GM12864 (cell line): ENCODE measurements at regions not wholly inside any gene's neighbourhood (a gene's known extent, or its start where the extent isn't known, plus 50 kb on each side); places are given as distances from the start of the nearest gene placed in this dataset.
"Not testable (repeated sequence)": the region's sequence is repeated elsewhere in the genome, so short reads cannot be mapped to it uniquely, and the experiment has no call there.

Experiments
- DNase-seq: peaks from one replicate; pipeline ENCODE4 v3.0.0-alpha.2; 2011; ENCODE audit warnings: low read depth
- H3K4me3 ChIP-seq: 2 replicates; pipeline ENCODE4 v1.5.1; 2011; ENCODE audit warnings: mild to moderate bottlenecking, low read depth, low read length, control low read depth
- TF ChIP-seq, protein P1 (sequence below): IDR thresholded peaks from 2 replicates; pipeline ENCODE4 v1.5.1; 2011; ENCODE audit warnings: low read depth, mild to moderate bottlenecking, moderate library complexity, low read length, control low read depth, inconsistent platforms; ENCODE audit errors: missing control alignments

DNA sequence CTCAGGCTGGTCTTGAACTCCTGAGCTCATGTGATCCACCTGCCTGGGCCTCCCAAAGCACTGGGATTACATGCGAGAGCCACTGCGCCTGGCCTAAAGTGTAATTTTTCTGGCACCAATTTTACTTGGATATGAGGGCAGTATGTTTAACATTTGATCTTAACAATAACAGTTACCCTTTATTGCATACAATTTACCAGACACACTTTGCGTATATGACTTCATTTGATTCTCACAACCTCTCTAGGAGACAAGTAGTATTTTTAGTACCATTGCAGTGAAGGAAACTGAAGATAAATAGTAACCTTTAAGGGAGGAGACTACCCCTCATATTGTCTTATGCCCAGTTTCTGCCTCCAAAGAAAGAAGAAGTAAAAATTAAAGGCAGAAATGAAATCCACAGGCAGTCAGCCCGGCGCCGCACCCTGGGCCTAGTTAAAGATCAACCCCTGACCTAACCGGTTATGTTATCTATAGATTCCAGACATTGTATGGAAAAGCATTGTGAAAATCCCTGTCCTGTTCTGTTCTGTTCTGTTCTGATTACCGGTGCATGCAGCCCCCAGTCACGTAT, 54.0 kb downstream of the CYP26A1 start:
- not testable (repeated sequence) for DNase-seq, H3K4me3 ChIP-seq

DNA sequence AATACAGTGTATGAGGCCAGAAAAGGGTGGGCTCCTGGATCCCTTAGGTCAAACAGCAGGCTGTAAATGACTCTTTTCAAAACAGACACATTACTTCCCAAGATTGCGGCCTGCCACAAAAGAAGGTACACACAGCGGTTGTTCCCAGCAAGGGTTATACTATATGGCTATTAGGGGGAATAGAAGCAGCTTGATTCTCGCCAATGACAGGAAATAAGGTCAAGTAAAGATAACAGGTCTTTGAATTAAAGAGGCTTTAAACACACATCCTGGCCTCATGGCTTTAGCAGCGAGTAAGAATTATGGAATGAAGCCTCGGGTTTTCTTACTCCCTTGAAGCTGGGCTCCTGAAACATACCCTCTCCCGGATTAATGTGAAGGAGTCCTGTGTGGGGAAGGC, 58.3 kb downstream of the CYP26A1 start:
- TF ChIP-seq, protein P1, sequence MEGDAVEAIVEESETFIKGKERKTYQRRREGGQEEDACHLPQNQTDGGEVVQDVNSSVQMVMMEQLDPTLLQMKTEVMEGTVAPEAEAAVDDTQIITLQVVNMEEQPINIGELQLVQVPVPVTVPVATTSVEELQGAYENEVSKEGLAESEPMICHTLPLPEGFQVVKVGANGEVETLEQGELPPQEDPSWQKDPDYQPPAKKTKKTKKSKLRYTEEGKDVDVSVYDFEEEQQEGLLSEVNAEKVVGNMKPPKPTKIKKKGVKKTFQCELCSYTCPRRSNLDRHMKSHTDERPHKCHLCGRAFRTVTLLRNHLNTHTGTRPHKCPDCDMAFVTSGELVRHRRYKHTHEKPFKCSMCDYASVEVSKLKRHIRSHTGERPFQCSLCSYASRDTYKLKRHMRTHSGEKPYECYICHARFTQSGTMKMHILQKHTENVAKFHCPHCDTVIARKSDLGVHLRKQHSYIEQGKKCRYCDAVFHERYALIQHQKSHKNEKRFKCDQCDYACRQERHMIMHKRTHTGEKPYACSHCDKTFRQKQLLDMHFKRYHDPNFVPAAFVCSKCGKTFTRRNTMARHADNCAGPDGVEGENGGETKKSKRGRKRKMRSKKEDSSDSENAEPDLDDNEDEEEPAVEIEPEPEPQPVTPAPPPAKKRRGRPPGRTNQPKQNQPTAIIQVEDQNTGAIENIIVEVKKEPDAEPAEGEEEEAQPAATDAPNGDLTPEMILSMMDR = no peak
- no peak for DNase-seq

DNA sequence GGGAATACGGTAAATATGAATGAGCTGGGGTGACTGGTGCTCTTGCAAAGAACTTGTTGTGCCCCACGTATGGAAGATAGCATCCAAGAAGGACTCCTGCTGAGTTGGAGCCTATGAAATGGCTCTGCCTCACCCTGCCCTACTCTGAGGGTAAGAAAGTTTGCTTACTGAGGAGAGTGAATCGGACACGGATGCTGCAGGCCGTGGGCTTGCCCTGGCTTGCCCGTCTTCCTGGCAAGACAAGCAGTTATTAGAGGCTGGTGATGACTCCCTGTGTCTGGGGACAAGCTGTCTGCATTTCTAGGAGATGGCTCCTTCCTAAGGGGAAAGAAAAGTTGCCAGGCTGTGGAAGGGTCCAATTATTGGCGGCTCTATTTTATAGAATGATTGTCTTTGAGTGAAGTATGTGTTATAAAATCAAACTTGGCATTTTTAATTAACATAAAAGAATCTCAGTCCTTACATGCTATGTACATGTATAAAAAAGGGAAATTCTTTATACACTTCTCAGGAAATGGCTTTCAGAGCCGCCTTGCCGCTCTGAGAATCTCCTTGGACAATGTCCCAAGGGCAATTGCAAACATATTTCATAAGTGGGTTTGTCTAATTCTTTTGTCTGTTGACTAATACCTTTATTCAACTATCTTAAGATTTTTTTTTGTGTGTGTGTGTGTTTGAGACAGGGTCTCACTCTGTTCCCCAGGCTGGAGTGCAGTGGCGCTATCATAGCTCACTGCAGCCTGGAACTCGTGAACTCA, 64.6 kb downstream of the CYP26A1 start:
- TF ChIP-seq, protein P1 = no peak
- DNase-seq = no peak
- no peak overlapping the region for H3K4me3 ChIP-seq

More for the DNA sequence above, 58.3 kb downstream of the CYP26A1 start:
- no peak overlapping the region for H3K4me3 ChIP-seq

DNA sequence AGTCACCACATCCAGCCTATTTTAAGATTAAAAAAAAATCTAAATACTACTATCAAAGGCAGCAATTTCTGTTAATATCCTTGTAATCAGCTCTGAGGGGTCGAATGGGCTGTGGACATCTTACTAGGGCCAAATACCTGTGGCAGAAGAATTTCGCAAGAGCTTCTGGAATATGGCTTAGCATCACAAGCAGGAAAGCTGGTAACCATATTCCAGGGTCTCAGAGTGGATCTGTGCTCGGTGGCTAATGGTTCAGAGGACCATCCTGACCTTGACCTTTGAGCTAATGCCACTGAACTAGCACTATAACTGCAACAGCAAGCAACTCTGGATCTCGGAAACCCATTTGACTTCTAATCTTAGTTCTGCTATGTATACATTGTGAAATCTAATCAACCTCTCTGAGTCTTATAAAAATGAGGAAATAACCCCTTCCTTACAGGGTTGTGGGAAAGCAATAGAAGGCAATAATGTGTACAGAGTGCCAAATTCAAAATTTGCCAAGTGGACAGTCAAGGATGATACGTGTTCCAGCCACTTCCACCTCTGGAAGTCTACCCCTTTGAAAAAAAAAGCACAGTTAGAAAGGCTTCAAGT, 65.5 kb downstream of the CYP26A1 start:
- TF ChIP-seq, protein P1 = no peak
- DNase-seq = no peak

DNA sequence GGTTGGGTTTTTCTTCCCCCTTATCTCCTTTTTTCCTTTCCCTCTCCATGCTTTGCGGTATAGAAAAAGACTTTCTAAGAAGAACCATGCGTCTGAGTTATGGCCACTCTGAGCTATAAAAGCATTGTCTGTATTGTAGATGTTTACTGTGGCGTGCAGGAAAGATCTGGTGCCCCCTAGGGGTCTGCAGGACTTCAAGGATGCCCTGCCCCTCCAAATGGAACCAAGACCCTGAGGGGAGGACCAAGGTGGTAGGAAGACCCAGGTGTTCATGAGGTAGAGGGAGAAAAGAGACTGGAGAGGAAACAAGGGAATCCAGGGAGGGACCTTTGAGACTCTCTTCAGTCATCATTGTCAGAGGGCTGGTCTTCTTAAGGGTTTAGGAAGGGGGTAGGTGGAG, 68.8 kb downstream of the CYP26A1 start:
- DNase-seq = no peak
- TF ChIP-seq, protein P1 = peak; percentile 12
- H3K4me3 ChIP-seq = no peak overlapping the region

More for the DNA sequence above, 65.5 kb downstream of the CYP26A1 start:
- no peak overlapping the region for H3K4me3 ChIP-seq

DNA sequence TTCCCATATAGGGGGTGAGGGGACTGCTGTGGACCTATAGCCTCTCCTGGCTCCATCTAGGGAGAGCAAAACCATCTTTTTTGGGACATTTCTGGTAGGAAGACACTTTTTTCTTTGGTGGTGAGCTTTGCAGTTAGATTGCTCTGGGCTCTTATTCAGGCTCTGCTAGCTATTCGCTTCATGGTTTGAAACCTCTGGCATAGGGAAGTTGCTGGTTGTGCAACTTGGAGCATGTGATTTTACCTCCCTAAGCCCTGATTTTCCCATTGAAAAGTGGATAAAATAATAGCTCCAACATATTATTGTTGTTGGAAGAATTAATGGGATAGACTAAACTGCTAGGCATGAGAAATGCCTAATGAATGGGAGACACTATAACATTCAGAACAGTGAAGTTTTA, 69.6 kb downstream of the CYP26A1 start:
- no peak for DNase-seq
- no peak overlapping the region for H3K4me3 ChIP-seq
- TF ChIP-seq, protein P1 = no peak

DNA sequence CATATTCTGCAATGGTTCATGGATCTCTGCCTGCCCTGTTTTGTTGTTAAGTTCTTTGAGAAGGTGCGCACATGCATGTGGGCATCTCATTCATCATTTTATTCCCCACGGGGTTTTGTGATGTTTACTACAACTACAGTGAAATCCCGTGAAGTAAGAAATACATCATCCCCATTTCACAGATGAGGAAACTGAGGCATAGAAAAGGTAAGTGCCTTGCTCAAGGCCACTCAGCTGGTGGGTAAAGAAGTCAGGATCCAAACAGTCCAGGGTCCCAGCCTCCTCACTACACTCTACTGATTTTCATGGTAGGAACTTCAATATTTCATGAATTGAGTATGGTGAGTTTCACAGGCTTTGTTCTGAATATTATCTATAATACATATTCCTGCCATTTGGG, 72.6 kb downstream of the CYP26A1 start:
- no peak for DNase-seq
- H3K4me3 ChIP-seq = no peak overlapping the region
- TF ChIP-seq, protein P1 = no peak
